Calu3 (cell line): ENCODE measurements at regions not wholly inside any gene's neighbourhood (a gene's known extent, or its start where the extent isn't known, plus 50 kb on each side); places are given as distances from the start of the nearest gene placed in this dataset.

Experiments used
- BruUV-seq: library from RNA; stranded (reverse); fragments of 400-500 nt; replicated peaks from 2 replicates; lab custom pipeline; 2021; lab: Mats Ljungman, UMichigan
- CTCF ChIA-PET: fragments of 300-600 bp; sonication (Branson Sonifier 250); formaldehyde crosslinking; loops from one replicate; lab custom pipeline; 2022; ENCODE audit warnings: antibody characterized with exemption; lab: Charles Lee
- DNase-seq: peaks from one replicate; pipeline ENCODE4 v3.0.0; 2022
- H3K27ac Mint-ChIP-seq: one replicate; pipeline ENCODE4 v1.8.0; 2022; ENCODE audit warnings: mixed read lengths; ENCODE audit not compliant: unreplicated experiment
- H3K27me3 Mint-ChIP-seq: one replicate; pipeline ENCODE4 v1.8.0; 2022; ENCODE audit warnings: mixed read lengths; ENCODE audit not compliant: unreplicated experiment
- H3K36me3 Mint-ChIP-seq: one replicate; pipeline ENCODE4 v1.8.0; 2022; ENCODE audit warnings: mild to moderate bottlenecking, moderate library complexity, mixed read lengths; ENCODE audit not compliant: insufficient read depth, unreplicated experiment
- H3K4me1 Mint-ChIP-seq: one replicate; pipeline ENCODE4 v1.8.0; 2022; ENCODE audit warnings: mild to moderate bottlenecking, low read depth, mixed read lengths; ENCODE audit not compliant: unreplicated experiment
- H3K4me3 Mint-ChIP-seq: one replicate; pipeline ENCODE4 v1.8.0; 2022; ENCODE audit warnings: mild to moderate bottlenecking, low read depth, moderate library complexity, mixed read lengths; ENCODE audit not compliant: unreplicated experiment
- H3K9me3 Mint-ChIP-seq: one replicate; pipeline ENCODE4 v1.8.0; 2022; ENCODE audit warnings: low read depth, mixed read lengths; ENCODE audit not compliant: unreplicated experiment
- intact Hi-C: fragments of 100-400 bp; cut with micrococcal nuclease; formaldehyde crosslinking; loops from one replicate; pipeline ENCODE4 v1.10.0; 2022; ENCODE audit not compliant: unreplicated experiment
- TF ChIP-seq, protein P1 (sequence below): fragments of 200-600 bp; IDR thresholded peaks from one replicate; pipeline ENCODE4 v1.8.0; 2022; ENCODE audit warnings: antibody characterized with exemption; ENCODE audit not compliant: unreplicated experiment

DNA sequence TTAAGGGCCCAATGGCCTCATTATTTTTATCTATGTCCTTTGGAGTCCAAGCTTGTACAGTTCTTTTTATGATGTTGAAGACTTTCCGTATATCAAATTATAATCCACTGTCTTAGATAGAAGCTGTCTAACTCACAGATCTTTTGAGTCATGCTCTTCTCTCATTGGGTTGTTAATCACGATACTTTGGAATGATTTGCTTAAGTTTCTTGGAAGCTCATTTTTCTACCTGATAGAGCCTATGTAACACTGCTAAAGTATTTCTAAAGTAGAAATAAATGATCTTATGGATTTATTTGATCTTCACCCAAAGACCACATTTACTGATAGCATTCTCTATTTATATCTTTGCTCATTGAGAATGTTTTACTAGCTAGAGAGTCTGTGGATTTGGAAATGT lies 1554.1 kb downstream of the PLA2G4A start:
- no peak overlapping the region for H3K27ac Mint-ChIP-seq
- H3K36me3 Mint-ChIP-seq, result no peaks in the 10 kb centered on the region
- no peaks in the 10 kb centered on the region for H3K4me1 Mint-ChIP-seq
- intact Hi-C loops, result no loop called here
- no TSS peak for BruUV-seq
- H3K9me3 Mint-ChIP-seq, result peaks cover 5% of the 10 kb centered on the region
- CTCF ChIA-PET, result interaction anchor here (0.6 kb wide), 1 partner anchor 252 kb away, joined by 4 read pairs; no protein-coding TSS in a partner anchor
- TF ChIP-seq, protein P1, sequence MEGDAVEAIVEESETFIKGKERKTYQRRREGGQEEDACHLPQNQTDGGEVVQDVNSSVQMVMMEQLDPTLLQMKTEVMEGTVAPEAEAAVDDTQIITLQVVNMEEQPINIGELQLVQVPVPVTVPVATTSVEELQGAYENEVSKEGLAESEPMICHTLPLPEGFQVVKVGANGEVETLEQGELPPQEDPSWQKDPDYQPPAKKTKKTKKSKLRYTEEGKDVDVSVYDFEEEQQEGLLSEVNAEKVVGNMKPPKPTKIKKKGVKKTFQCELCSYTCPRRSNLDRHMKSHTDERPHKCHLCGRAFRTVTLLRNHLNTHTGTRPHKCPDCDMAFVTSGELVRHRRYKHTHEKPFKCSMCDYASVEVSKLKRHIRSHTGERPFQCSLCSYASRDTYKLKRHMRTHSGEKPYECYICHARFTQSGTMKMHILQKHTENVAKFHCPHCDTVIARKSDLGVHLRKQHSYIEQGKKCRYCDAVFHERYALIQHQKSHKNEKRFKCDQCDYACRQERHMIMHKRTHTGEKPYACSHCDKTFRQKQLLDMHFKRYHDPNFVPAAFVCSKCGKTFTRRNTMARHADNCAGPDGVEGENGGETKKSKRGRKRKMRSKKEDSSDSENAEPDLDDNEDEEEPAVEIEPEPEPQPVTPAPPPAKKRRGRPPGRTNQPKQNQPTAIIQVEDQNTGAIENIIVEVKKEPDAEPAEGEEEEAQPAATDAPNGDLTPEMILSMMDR, result no peak
- no peak overlapping the region for H3K4me3 Mint-ChIP-seq
- no peaks in the 10 kb centered on the region for H3K27me3 Mint-ChIP-seq
- DNase-seq, result no peak

DNA sequence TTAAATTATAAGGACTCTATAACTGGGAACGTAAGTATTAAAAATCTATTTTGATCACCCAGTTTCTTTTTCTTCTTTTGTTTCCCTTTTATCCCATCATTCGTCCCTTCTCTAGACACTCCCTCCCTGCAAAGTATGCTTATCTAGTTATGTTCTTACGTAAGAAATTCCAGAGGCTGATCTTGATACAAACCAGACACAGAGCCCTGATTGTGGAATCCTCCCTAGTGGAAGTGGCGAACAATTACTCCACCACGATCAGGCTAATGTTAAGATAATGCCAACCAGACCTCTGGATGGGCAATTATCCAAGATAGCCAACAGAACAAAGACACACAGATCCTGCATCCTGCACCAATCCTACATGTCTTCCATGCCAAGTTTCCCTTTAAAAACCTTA lies 1557.4 kb downstream of the PLA2G4A start:
- H3K27ac Mint-ChIP-seq, result no peak overlapping the region
- no peak for DNase-seq
- H3K4me1 Mint-ChIP-seq, result no peaks in the 10 kb centered on the region
- no peaks in the 10 kb centered on the region for H3K27me3 Mint-ChIP-seq
- intact Hi-C loops, result no loop called here
- BruUV-seq, result no TSS peak
- CTCF ChIA-PET, result no interaction called here
- no peaks in the 10 kb centered on the region for H3K36me3 Mint-ChIP-seq
- H3K9me3 Mint-ChIP-seq, result peaks cover 5% of the 10 kb centered on the region
- TF ChIP-seq, protein P1, result no peak
- no peak overlapping the region for H3K4me3 Mint-ChIP-seq

GRCh38 chr1:188386666-188387065 lies 1557.9 kb downstream of the PLA2G4A start:
- intact Hi-C loops, result no loop called here
- CTCF ChIA-PET, result no interaction called here
- Mint-ChIP-seq H3K27me3 (no peaks in the 10 kb centered on the region), H3K4me1 (no peaks in the 10 kb centered on the region), H3K27ac (no peak overlapping the region), H3K4me3 (no peak overlapping the region), H3K9me3 (peaks cover 6% of the 10 kb centered on the region), H3K36me3 (no peaks in the 10 kb centered on the region)
- no TSS peak for BruUV-seq
- TF ChIP-seq, protein P1, result no peak
- no peak for DNase-seq

- CTCF ChIA-PET, result no interaction called here
- Mint-ChIP-seq H3K4me1 (no peaks in the 10 kb centered on the region), H3K27me3 (no peaks in the 10 kb centered on the region), H3K27ac (no peak overlapping the region), H3K36me3 (no peaks in the 10 kb centered on the region), H3K9me3 (peaks cover 7% of the 10 kb centered on the region), H3K4me3 (no peak overlapping the region)
- intact Hi-C loops, result no loop called here
- TF ChIP-seq, protein P1, result no peak
- BruUV-seq, result no TSS peak
- DNase-seq, result no peak
Observed at GRCh38 chr1:188394677-188395076, 1565.9 kb downstream of the PLA2G4A start.
